ENCODE measurements at regions not wholly inside any gene's neighbourhood (a gene's known extent, or its start where the extent isn't known, plus 50 kb on each side); places are given as distances from the start of the nearest gene placed in this dataset.

GRCh38 chr20:52681288-52681687 lies 290.9 kb upstream of the TSHZ2 start:
- H4K20me1 ChIP-seq (ENCODE audit: insufficient read depth, low read length) = no peaks in the 10 kb centered on the region
- H2AFZ ChIP-seq (ENCODE audit: low read length) = no peak overlapping the region
- peaks cover 47% of the 10 kb centered on the region; the same call in 1 of the 2 replicates for H3K9me3 ChIP-seq (ENCODE audit: low read length)
- BruUV-seq (replicated peaks) = no TSS peak
- intact Hi-C loops (cut with micrococcal nuclease; ENCODE audit: unreplicated experiment) = no loop called here
- no peak overlapping the region for H3K27ac ChIP-seq (ENCODE audit: extremely low read length, insufficient read depth, low read length)
- H3K4me1 ChIP-seq (ENCODE audit: insufficient read depth, low read length) = no peaks in the 10 kb centered on the region
- no peak overlapping the region for H3K4me2 ChIP-seq (ENCODE audit: low read depth, low read length)
- no peak overlapping the region for H3K9ac ChIP-seq (ENCODE audit: insufficient read depth, low read depth, low read length)
- DNase-seq (ENCODE audit: low spot score) = no peak
- no peak for FAIRE-seq
- WGBS (ENCODE audit: low lambda C conversion rate) = 27% methylated on average over 6 of the region's 6 CpGs
- no peaks in the 10 kb centered on the region; a peak in 1 of 5 replicates for H3K27me3 ChIP-seq (ENCODE audit: control insufficient read depth in 1 of 2, insufficient read depth in 2 of 2, low read length in 2 of 2)
- ChIA-PET CTCF (ENCODE audit: low intra/inter-chr PET ratio, low total read pairs) (no interaction called here), POLR2A (no interaction called here)
- ATAC-seq = no peak
- TF ChIP-seq NFIB (CRISPR knock-in tag; IDR thresholded peaks at IDR 0.05; ENCODE audit: borderline replicate concordance) (no peak), ZNF317 (CRISPR knock-in tag; IDR thresholded peaks at IDR 0.05) (peak; percentile 81)
- no peak overlapping the region for H3K4me3 ChIP-seq (replicated peaks in 1 of 3; ENCODE audit: insufficient read depth in 1 of 3, low read depth in 2 of 3, low read length in 3 of 3)
- no peaks in the 10 kb centered on the region for H3K36me3 ChIP-seq (replicated peaks in 1 of 2; ENCODE audit: control insufficient read depth in 1 of 2, insufficient read depth in 2 of 2, low read length in 2 of 2)
- in situ Hi-C loops (cut with HindIII; ENCODE audit: extremely low pct_ligation_motif_present, low pct_unique_long_range_greater_than_20kb) = no loop called here
- H3K79me2 ChIP-seq (ENCODE audit: insufficient read depth, low read length) = no peaks in the 10 kb centered on the region

GRCh38 chr20:52677216-52677615 lies 294.9 kb upstream of the TSHZ2 start:
- no peaks in the 10 kb centered on the region for H3K36me3 ChIP-seq (replicated peaks in 1 of 2; ENCODE audit: control insufficient read depth in 1 of 2, insufficient read depth in 2 of 2, low read length in 2 of 2)
- H3K4me2 ChIP-seq (ENCODE audit: low read depth, low read length) = no peak overlapping the region
- ATAC-seq (no peak), DNase-seq (ENCODE audit: low spot score) (no peak), FAIRE-seq (no peak)
- H3K79me2 ChIP-seq (ENCODE audit: insufficient read depth, low read length) = no peaks in the 10 kb centered on the region
- BruUV-seq (replicated peaks) = no TSS peak
- no peak overlapping the region for H3K27ac ChIP-seq (ENCODE audit: extremely low read length, insufficient read depth, low read length)
- H3K9ac ChIP-seq (ENCODE audit: insufficient read depth, low read depth, low read length) = no peak overlapping the region
- peaks cover 65% of the 10 kb centered on the region; the same call in 1 of the 2 replicates for H3K9me3 ChIP-seq (ENCODE audit: low read length)
- no peak overlapping the region for H2AFZ ChIP-seq (ENCODE audit: low read length)
- POLR2A ChIA-PET = no interaction called here
- no peak for TF ChIP-seq CBX5 (CRISPR knock-in tag; IDR thresholded peaks at IDR 0.05; ENCODE audit: borderline replicate concordance)
- no peak for TF ChIP-seq JUND (CRISPR knock-in tag; IDR thresholded peaks at IDR 0.05)
- intact Hi-C loops (cut with micrococcal nuclease; ENCODE audit: unreplicated experiment) = no loop called here
- H4K20me1 ChIP-seq (ENCODE audit: insufficient read depth, low read length) = no peaks in the 10 kb centered on the region
- H3K4me3 ChIP-seq (replicated peaks in 1 of 3; ENCODE audit: insufficient read depth in 1 of 3, low read depth in 2 of 3, low read length in 3 of 3) = no peak overlapping the region
- in situ Hi-C loops (cut with HindIII; ENCODE audit: extremely low pct_ligation_motif_present, low pct_unique_long_range_greater_than_20kb) = no loop called here
- H3K4me1 ChIP-seq (ENCODE audit: insufficient read depth, low read length) = no peaks in the 10 kb centered on the region
- WGBS (ENCODE audit: low lambda C conversion rate) = 0% methylated on average over 2 of the region's 2 CpGs
- no peaks in the 10 kb centered on the region for H3K27me3 ChIP-seq (ENCODE audit: control insufficient read depth in 1 of 2, insufficient read depth in 2 of 2, low read length in 2 of 2)
- CTCF ChIA-PET (ENCODE audit: low intra/inter-chr PET ratio, low total read pairs) = no interaction called here
